Neural cell (in vitro differentiated cells): ENCODE measurements at regions not wholly inside any gene's neighbourhood (a gene's known extent, or its start where the extent isn't known, plus 50 kb on each side); places are given as distances from the start of the nearest gene placed in this dataset.

Source experiments
- H2AFZ ChIP-seq: fragments of 200-600, 300-800 bp; sonication (generic), shearing (Covaris generic); 2 replicates; pipeline ENCODE4 v1.6.0; 2014; ENCODE audit warnings: low read depth, mild to moderate bottlenecking, antibody characterized with exemption, low read length, moderate library complexity
- H3F3A ChIP-seq: fragments of 200-600 bp; shearing (Covaris generic); 2 replicates; pipeline ENCODE4 v1.6.1; 2016; ENCODE audit warnings: mild to moderate bottlenecking, moderate library complexity, mixed read lengths, antibody characterized with exemption, low read length; ENCODE audit not compliant: insufficient read depth, poor library complexity, severe bottlenecking
- H3K27ac ChIP-seq: fragments of 200-600, 300-800 bp; sonication (generic), shearing (Covaris generic); 2 replicates; pipeline ENCODE4 v1.5.1; 2014; ENCODE audit warnings: mild to moderate bottlenecking, low read length, moderate library complexity
- H3K27me3 ChIP-seq: fragments of 300-800, 200-600 bp; sonication (generic), shearing (Covaris generic); 2 replicates; pipeline ENCODE4 v1.6.0; 2014; ENCODE audit warnings: mild to moderate bottlenecking, low read depth, low read length, moderate library complexity; ENCODE audit not compliant: insufficient read depth
- H3K36me3 ChIP-seq: fragments of 300-800, 200-600 bp; sonication (generic), shearing (Covaris generic); 2 replicates; pipeline ENCODE4 v1.5.1; 2014; ENCODE audit warnings: mild to moderate bottlenecking, antibody characterized with exemption, low read length, moderate library complexity; ENCODE audit not compliant: insufficient read depth
- H3K4me2 ChIP-seq: fragments of 300-800, 200-600 bp; sonication (generic), shearing (Covaris generic); 2 replicates; pipeline ENCODE4 v1.6.0; 2014; ENCODE audit warnings: mild to moderate bottlenecking, low read length
- H3K4me3 ChIP-seq: fragments of 300-800, 200-600 bp; sonication (generic), shearing (Covaris generic); 2 replicates; pipeline ENCODE4 v1.5.1; 2014; ENCODE audit warnings: mild to moderate bottlenecking, low read length, moderate library complexity
- H3K79me2 ChIP-seq: fragments of 200-600 bp; shearing (Covaris generic); replicated peaks from 2 replicates; pipeline ENCODE4 v1.6.0; 2014; ENCODE audit warnings: mild to moderate bottlenecking, low read length, moderate library complexity; ENCODE audit not compliant: insufficient read depth
- H3K9ac ChIP-seq: fragments of 300-800, 200-600 bp; sonication (generic), shearing (Covaris generic); 2 replicates; pipeline ENCODE4 v1.6.1; 2016; ENCODE audit warnings: mild to moderate bottlenecking, low read length, mixed read lengths
- H3K9me2 ChIP-seq: fragments of 200-600 bp; shearing (Covaris generic); 2 replicates; pipeline ENCODE4 v1.6.1; 2016; ENCODE audit warnings: mild to moderate bottlenecking, low read length, mixed read lengths; ENCODE audit not compliant: insufficient read depth
- H3K9me3 ChIP-seq: fragments of 200-600, 300-800 bp; sonication (generic), shearing (Covaris generic); 2 replicates; pipeline ENCODE4 v1.6.1; 2016; ENCODE audit warnings: mild to moderate bottlenecking, mixed run types, low read length, moderate library complexity, mixed read lengths
- H4K20me1 ChIP-seq: fragments of 200-600 bp; shearing (Covaris generic); 2 replicates; pipeline ENCODE4 v1.6.1; 2016; ENCODE audit warnings: mild to moderate bottlenecking, mixed run types; ENCODE audit not compliant: insufficient read depth
- EP300 ChIP-seq: fragments of 450-650 bp; conservative IDR thresholded peaks from 2 replicates; pipeline ENCODE4 v1.6.1; 2014; ENCODE audit warnings: antibody characterized with exemption, mild to moderate bottlenecking, moderate library complexity; ENCODE audit not compliant: poor library complexity, severe bottlenecking
- EZH2 ChIP-seq: fragments of 200-600, 300-800 bp; shearing (Covaris generic), sonication (generic); IDR thresholded peaks from 2 replicates; pipeline ENCODE4 v1.6.1; 2014; ENCODE audit warnings: antibody characterized with exemption, low read length, borderline replicate concordance, mild to moderate bottlenecking; ENCODE audit not compliant: insufficient read depth, poor library complexity, severe bottlenecking
- MXI1 ChIP-seq: fragments of 450-650 bp; conservative IDR thresholded peaks from 2 replicates; pipeline ENCODE4 v1.6.1; 2014; ENCODE audit warnings: antibody characterized with exemption, mild to moderate bottlenecking; ENCODE audit not compliant: poor library complexity, severe bottlenecking
- POLR2AphosphoS5 ChIP-seq: IDR thresholded peaks from 2 replicates; pipeline ENCODE4 v1.6.1; 2012
- RAD21 ChIP-seq: fragments of 450-650 bp; conservative IDR thresholded peaks from 2 replicates; pipeline ENCODE4 v1.6.1; 2014; ENCODE audit warnings: antibody characterized with exemption, mild to moderate bottlenecking, moderate library complexity
- SMC3 ChIP-seq: fragments of 450-650 bp; conservative IDR thresholded peaks from 2 replicates; pipeline ENCODE4 v1.6.1; 2014; ENCODE audit warnings: antibody characterized with exemption, mild to moderate bottlenecking, moderate library complexity; ENCODE audit not compliant: poor library complexity
- TAF1 ChIP-seq: IDR thresholded peaks from 2 replicates; pipeline ENCODE4 v1.6.1; 2012; ENCODE audit warnings: low read depth
- TF ChIP-seq, protein P1 (sequence below): IDR thresholded peaks from 2 replicates; pipeline ENCODE4 v1.6.1; 2012; ENCODE audit warnings: borderline replicate concordance
- TF ChIP-seq, protein P2 (sequence below): fragments of 450-650 bp; IDR thresholded peaks from 2 replicates; pipeline ENCODE4 v1.5.1; 2014; ENCODE audit warnings: antibody characterized with exemption, mild to moderate bottlenecking, moderate library complexity; ENCODE audit not compliant: poor library complexity, severe bottlenecking

DNA sequence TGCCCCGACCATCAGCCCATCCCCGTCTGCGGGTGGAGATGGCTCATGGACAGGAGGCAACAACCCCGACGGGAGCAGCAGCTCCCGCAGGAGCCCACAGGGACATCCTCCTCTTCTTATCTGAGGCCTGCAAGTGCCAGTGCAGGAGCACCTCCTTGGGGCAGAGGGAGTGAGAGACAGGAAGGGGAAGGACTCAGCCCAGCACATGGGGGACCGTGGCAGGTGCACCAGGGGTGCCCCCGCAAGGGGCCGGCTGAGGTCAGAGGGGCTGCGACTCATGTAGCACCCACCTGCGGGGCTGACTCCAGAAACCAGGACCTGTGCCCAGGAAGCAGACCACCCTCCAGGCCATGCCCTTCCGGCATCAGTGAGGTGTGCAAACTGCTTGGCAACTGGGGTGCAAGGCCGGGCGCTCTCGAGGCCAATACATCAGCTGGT, 259.8 kb upstream of the ADAMTS16 start:
- Histone ChIP-seq H3K79me2 (no peaks in the 10 kb centered on the region), H3K27ac (no peak overlapping the region), H3F3A (no peaks in the 10 kb centered on the region), H2AFZ (no peak overlapping the region), H3K4me3 (no peak overlapping the region), H4K20me1 (no peaks in the 10 kb centered on the region), H3K4me2 (no peak overlapping the region), H3K9me3 (no peaks in the 10 kb centered on the region), H3K36me3 (no peaks in the 10 kb centered on the region), H3K9ac (no peak overlapping the region), H3K9me2 (no peaks in the 10 kb centered on the region), H3K27me3 (no peaks in the 10 kb centered on the region)
- TF ChIP-seq RAD21 (no peak), EP300 (no peak)
- TF ChIP-seq, protein P1, sequence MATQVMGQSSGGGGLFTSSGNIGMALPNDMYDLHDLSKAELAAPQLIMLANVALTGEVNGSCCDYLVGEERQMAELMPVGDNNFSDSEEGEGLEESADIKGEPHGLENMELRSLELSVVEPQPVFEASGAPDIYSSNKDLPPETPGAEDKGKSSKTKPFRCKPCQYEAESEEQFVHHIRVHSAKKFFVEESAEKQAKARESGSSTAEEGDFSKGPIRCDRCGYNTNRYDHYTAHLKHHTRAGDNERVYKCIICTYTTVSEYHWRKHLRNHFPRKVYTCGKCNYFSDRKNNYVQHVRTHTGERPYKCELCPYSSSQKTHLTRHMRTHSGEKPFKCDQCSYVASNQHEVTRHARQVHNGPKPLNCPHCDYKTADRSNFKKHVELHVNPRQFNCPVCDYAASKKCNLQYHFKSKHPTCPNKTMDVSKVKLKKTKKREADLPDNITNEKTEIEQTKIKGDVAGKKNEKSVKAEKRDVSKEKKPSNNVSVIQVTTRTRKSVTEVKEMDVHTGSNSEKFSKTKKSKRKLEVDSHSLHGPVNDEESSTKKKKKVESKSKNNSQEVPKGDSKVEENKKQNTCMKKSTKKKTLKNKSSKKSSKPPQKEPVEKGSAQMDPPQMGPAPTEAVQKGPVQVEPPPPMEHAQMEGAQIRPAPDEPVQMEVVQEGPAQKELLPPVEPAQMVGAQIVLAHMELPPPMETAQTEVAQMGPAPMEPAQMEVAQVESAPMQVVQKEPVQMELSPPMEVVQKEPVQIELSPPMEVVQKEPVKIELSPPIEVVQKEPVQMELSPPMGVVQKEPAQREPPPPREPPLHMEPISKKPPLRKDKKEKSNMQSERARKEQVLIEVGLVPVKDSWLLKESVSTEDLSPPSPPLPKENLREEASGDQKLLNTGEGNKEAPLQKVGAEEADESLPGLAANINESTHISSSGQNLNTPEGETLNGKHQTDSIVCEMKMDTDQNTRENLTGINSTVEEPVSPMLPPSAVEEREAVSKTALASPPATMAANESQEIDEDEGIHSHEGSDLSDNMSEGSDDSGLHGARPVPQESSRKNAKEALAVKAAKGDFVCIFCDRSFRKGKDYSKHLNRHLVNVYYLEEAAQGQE: no peak

- Histone ChIP-seq H3K27me3 (no peaks in the 10 kb centered on the region), H3K4me3 (no peak overlapping the region), H3F3A (no peaks in the 10 kb centered on the region), H3K36me3 (no peaks in the 10 kb centered on the region), H3K79me2 (no peaks in the 10 kb centered on the region), H3K27ac (no peak overlapping the region), H3K9me2 (no peaks in the 10 kb centered on the region), H3K9ac (no peak overlapping the region), H4K20me1 (no peaks in the 10 kb centered on the region), H3K9me3 (no peaks in the 10 kb centered on the region), H3K4me2 (no peak overlapping the region), H2AFZ (no peak overlapping the region)
- TF ChIP-seq SMC3: no peak
- no peak for TF ChIP-seq TAF1
- TF ChIP-seq EP300: no peak
Measured at GRCh38 chr5:4881366-4882002, 258.6 kb upstream of the ADAMTS16 start.

- no peaks in the 10 kb centered on the region for H3K79me2 ChIP-seq
- H3K9me3 ChIP-seq: no peaks in the 10 kb centered on the region
- H2AFZ ChIP-seq: no peak overlapping the region
- H3K9ac ChIP-seq: no peak overlapping the region
- H4K20me1 ChIP-seq: no peaks in the 10 kb centered on the region
- H3F3A ChIP-seq: no peaks in the 10 kb centered on the region
- H3K4me2 ChIP-seq: no peak overlapping the region
- no peak overlapping the region for H3K27ac ChIP-seq
- H3K9me2 ChIP-seq: no peaks in the 10 kb centered on the region
- TF ChIP-seq EZH2 (no peak), MXI1 (no peak), POLR2AphosphoS5 (no peak), TAF1 (no peak), RAD21 (no peak), EP300 (no peak), SMC3 (no peak)
- TF ChIP-seq, protein P2, sequence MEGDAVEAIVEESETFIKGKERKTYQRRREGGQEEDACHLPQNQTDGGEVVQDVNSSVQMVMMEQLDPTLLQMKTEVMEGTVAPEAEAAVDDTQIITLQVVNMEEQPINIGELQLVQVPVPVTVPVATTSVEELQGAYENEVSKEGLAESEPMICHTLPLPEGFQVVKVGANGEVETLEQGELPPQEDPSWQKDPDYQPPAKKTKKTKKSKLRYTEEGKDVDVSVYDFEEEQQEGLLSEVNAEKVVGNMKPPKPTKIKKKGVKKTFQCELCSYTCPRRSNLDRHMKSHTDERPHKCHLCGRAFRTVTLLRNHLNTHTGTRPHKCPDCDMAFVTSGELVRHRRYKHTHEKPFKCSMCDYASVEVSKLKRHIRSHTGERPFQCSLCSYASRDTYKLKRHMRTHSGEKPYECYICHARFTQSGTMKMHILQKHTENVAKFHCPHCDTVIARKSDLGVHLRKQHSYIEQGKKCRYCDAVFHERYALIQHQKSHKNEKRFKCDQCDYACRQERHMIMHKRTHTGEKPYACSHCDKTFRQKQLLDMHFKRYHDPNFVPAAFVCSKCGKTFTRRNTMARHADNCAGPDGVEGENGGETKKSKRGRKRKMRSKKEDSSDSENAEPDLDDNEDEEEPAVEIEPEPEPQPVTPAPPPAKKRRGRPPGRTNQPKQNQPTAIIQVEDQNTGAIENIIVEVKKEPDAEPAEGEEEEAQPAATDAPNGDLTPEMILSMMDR: no peak
- TF ChIP-seq, protein P1: no peak
- no peaks in the 10 kb centered on the region for H3K36me3 ChIP-seq
- H3K4me3 ChIP-seq: no peak overlapping the region
- no peaks in the 10 kb centered on the region for H3K27me3 ChIP-seq
Measured at GRCh38 chr5:4882186-4882585, 257.9 kb upstream of the ADAMTS16 start.
